PFSK-1 (cell line): ENCODE measurements at regions not wholly inside any gene's neighbourhood (a gene's known extent, or its start where the extent isn't known, plus 50 kb on each side); places are given as distances from the start of the nearest gene placed in this dataset.

ENCODE experiments used
- POLR2AphosphoS5 ChIP-seq: IDR thresholded peaks from 2 replicates; pipeline ENCODE4 v1.6.1; 2012; ENCODE audit warnings: low read depth, mild to moderate bottlenecking, control low read depth, low read length, moderate library complexity
- SIN3A ChIP-seq: IDR thresholded peaks from 2 replicates; pipeline ENCODE4 v1.6.1; 2012; ENCODE audit warnings: mild to moderate bottlenecking, low read length, moderate library complexity, borderline replicate concordance; ENCODE audit not compliant: insufficient read depth
- TAF1 ChIP-seq: IDR thresholded peaks from 2 replicates; pipeline ENCODE4 v1.6.1; 2012; ENCODE audit warnings: low read length, control low read depth, borderline replicate concordance; ENCODE audit not compliant: insufficient read depth
- TF ChIP-seq, protein P1 (sequence below), 2 experiments: IDR thresholded peaks; 2 replicates each; pipeline versions ENCODE4 v1.6.1 to v1.8.0; 2011 to 2012; ENCODE audit warnings: low read depth in 2 of 2, low read length in 2 of 2, control low read depth in 1 of 2, inconsistent platforms in 1 of 2, mild to moderate bottlenecking in 1 of 2, moderate library complexity in 1 of 2; ENCODE audit not compliant: insufficient read depth in 1 of 2

DNA sequence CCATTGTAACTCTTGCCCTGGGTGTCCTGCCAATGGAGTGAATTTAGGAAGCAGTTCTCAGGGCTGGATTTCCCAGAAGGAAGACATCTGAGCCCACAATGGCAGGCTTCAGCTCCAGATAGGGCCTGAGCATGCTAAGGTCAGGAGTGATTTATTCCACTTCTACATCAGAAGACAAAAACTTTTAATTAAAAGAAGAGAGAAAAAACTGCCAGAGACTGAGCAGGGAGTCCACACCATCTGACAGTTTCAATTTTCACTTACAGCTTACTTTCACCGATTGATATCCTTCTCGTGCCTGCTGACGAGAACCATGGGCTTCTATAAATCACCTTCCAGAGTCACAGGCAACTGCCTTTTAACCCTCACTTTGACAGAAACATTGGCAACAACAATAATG is 228.3 kb upstream of the BRINP1 start:
- TF ChIP-seq POLR2AphosphoS5 (no peak), SIN3A (no peak), TAF1 (no peak)
- TF ChIP-seq, protein P1, sequence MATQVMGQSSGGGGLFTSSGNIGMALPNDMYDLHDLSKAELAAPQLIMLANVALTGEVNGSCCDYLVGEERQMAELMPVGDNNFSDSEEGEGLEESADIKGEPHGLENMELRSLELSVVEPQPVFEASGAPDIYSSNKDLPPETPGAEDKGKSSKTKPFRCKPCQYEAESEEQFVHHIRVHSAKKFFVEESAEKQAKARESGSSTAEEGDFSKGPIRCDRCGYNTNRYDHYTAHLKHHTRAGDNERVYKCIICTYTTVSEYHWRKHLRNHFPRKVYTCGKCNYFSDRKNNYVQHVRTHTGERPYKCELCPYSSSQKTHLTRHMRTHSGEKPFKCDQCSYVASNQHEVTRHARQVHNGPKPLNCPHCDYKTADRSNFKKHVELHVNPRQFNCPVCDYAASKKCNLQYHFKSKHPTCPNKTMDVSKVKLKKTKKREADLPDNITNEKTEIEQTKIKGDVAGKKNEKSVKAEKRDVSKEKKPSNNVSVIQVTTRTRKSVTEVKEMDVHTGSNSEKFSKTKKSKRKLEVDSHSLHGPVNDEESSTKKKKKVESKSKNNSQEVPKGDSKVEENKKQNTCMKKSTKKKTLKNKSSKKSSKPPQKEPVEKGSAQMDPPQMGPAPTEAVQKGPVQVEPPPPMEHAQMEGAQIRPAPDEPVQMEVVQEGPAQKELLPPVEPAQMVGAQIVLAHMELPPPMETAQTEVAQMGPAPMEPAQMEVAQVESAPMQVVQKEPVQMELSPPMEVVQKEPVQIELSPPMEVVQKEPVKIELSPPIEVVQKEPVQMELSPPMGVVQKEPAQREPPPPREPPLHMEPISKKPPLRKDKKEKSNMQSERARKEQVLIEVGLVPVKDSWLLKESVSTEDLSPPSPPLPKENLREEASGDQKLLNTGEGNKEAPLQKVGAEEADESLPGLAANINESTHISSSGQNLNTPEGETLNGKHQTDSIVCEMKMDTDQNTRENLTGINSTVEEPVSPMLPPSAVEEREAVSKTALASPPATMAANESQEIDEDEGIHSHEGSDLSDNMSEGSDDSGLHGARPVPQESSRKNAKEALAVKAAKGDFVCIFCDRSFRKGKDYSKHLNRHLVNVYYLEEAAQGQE (IDR thresholded peaks at IDR 0.05; ENCODE audit: insufficient read depth in 1 of 2, low read depth in 2 of 2, low read length in 2 of 2), result no peak
